ENCODE measurements at regions not wholly inside any gene's neighbourhood (a gene's known extent, or its start where the extent isn't known, plus 50 kb on each side); places are given as distances from the start of the nearest gene placed in this dataset.

DNA sequence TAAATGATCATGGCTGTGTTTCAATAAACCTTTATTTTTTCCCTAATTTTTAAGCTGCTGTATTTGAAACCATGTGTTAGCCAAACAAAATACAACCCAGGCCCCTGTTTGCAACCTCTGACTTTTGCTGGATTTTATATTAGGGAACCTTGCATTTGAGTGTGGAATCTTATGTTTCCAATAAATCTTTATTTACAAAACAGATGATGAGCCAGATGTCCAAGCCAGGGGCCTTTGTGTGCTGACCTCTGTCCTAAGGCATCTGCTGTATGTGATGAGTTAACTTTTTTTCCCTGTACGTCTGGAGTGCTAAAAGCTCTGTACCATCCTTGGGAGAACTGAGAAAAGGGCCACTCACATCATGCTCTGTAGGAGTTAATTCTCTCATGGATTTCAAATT lies 162.9 kb downstream of the TRIB2 start:
- no peak overlapping the region for H3K4me3 ChIP-seq (ENCODE audit: low read depth, low read length)
- ChIA-PET CTCF (no interaction called here), POLR2A (no interaction called here)
- H3K36me3 ChIP-seq (ENCODE audit: control insufficient read depth in 2 of 2, insufficient read depth in 1 of 2, low read length in 2 of 2): no peaks in the 10 kb centered on the region
- no peaks in the 10 kb centered on the region for H3K4me1 ChIP-seq (ENCODE audit: control insufficient read depth, insufficient read depth, low read length)
- no peak overlapping the region for H3K27ac ChIP-seq (ENCODE audit: extremely low read depth, low read depth, low read length)
- no peak for TF ChIP-seq ZBTB1 (tag by site-specific recombination; IDR thresholded peaks at IDR 0.05)
- TF ChIP-seq, protein P1, sequence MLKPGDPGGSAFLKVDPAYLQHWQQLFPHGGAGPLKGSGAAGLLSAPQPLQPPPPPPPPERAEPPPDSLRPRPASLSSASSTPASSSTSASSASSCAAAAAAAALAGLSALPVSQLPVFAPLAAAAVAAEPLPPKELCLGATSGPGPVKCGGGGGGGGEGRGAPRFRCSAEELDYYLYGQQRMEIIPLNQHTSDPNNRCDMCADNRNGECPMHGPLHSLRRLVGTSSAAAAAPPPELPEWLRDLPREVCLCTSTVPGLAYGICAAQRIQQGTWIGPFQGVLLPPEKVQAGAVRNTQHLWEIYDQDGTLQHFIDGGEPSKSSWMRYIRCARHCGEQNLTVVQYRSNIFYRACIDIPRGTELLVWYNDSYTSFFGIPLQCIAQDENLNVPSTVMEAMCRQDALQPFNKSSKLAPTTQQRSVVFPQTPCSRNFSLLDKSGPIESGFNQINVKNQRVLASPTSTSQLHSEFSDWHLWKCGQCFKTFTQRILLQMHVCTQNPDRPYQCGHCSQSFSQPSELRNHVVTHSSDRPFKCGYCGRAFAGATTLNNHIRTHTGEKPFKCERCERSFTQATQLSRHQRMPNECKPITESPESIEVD (tag by site-specific recombination; IDR thresholded peaks at IDR 0.05): no peak
- TF ChIP-seq KLF16 (tag by site-specific recombination; IDR thresholded peaks at IDR 0.05): no peak
- no peak for TF ChIP-seq SCRT1 (tag by site-specific recombination; IDR thresholded peaks at IDR 0.05; ENCODE audit: borderline replicate concordance)
- TF ChIP-seq, protein P2, sequence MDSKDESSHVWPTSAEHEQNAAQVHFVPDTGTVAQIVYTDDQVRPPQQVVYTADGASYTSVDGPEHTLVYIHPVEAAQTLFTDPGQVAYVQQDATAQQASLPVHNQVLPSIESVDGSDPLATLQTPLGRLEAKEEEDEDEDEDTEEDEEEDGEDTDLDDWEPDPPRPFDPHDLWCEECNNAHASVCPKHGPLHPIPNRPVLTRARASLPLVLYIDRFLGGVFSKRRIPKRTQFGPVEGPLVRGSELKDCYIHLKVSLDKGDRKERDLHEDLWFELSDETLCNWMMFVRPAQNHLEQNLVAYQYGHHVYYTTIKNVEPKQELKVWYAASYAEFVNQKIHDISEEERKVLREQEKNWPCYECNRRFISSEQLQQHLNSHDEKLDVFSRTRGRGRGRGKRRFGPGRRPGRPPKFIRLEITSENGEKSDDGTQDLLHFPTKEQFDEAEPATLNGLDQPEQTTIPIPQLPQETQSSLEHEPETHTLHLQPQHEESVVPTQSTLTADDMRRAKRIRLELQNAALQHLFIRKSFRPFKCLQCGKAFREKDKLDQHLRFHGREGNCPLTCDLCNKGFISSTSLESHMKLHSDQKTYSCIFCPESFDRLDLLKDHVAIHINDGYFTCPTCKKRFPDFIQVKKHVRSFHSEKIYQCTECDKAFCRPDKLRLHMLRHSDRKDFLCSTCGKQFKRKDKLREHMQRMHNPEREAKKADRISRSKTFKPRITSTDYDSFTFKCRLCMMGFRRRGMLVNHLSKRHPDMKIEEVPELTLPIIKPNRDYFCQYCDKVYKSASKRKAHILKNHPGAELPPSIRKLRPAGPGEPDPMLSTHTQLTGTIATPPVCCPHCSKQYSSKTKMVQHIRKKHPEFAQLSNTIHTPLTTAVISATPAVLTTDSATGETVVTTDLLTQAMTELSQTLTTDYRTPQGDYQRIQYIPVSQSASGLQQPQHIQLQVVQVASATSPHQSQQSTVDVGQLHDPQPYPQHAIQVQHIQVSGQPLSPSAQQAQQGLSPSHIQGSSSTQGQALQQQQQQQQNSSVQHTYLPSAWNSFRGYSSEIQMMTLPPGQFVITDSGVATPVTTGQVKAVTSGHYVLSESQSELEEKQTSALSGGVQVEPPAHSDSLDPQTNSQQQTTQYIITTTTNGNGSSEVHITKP (tag by site-specific recombination; IDR thresholded peaks at IDR 0.05): no peak
- TF ChIP-seq ZNF747 (tag by site-specific recombination; IDR thresholded peaks at IDR 0.05): no peak
- TF ChIP-seq ZNF433 (tag by site-specific recombination; IDR thresholded peaks at IDR 0.05; ENCODE audit: low read depth): no peak
- TF ChIP-seq, protein P3, sequence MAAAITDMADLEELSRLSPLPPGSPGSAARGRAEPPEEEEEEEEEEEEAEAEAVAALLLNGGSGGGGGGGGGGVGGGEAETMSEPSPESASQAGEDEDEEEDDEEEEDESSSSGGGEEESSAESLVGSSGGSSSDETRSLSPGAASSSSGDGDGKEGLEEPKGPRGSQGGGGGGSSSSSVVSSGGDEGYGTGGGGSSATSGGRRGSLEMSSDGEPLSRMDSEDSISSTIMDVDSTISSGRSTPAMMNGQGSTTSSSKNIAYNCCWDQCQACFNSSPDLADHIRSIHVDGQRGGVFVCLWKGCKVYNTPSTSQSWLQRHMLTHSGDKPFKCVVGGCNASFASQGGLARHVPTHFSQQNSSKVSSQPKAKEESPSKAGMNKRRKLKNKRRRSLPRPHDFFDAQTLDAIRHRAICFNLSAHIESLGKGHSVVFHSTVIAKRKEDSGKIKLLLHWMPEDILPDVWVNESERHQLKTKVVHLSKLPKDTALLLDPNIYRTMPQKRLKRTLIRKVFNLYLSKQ (tag by site-specific recombination; IDR thresholded peaks at IDR 0.05; ENCODE audit: borderline replicate concordance): no peak
- TF ChIP-seq ZNF548 (tag by site-specific recombination; IDR thresholded peaks at IDR 0.05): no peak
- TF ChIP-seq ZNF335 (tag by site-specific recombination; conservative IDR thresholded peaks at IDR 0.05): no peak
- TF ChIP-seq ZNF248 (tag by site-specific recombination; IDR thresholded peaks at IDR 0.05): no peak
- no peak for TF ChIP-seq ZNF664 (tag by site-specific recombination; IDR thresholded peaks at IDR 0.05)
- no peaks in the 10 kb centered on the region for H3K9me3 ChIP-seq (ENCODE audit: control insufficient read depth, insufficient read depth, low read depth, low read length)

DNA sequence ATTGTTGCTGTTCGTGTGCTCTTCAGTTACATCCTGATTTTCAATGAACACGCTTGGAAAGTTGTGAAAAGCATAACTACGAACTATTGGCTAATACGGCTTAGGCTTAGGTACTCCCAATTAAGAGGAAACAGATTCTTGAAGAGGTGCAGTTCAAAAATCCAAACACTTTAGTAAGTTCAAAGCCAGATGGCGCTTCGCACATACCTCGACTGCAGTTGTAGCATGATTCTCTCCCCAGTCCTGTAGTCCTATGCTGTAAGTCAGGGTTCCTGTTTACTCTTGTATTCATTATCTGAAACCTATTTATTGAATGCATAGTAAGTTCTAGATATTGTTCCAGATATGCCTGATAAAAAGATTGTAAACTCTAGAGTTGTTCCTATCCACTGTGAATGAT lies 165.2 kb downstream of the TRIB2 start:
- no peak overlapping the region for H3K4me3 ChIP-seq (ENCODE audit: low read depth, low read length)
- ChIA-PET POLR2A (no interaction called here), CTCF (interaction anchor here (0.8 to 1.1 kb wide), 2 partner anchors 110 to 126 kb away, joined by 3 to 5 read pairs; no protein-coding TSS in a partner anchor)
- H3K36me3 ChIP-seq (ENCODE audit: control insufficient read depth in 2 of 2, insufficient read depth in 1 of 2, low read length in 2 of 2): no peaks in the 10 kb centered on the region
- no peak for TF ChIP-seq ZNF571 (tag by site-specific recombination; IDR thresholded peaks at IDR 0.05)
- no peak for TF ChIP-seq KLF1 (tag by site-specific recombination; IDR thresholded peaks at IDR 0.05)
- TF ChIP-seq ZNF350 (tag by site-specific recombination; IDR thresholded peaks at IDR 0.05): no peak
- TF ChIP-seq ZSCAN23 (tag by site-specific recombination; IDR thresholded peaks at IDR 0.05): no peak
- TF ChIP-seq ZNF776 (tag by site-specific recombination; IDR thresholded peaks at IDR 0.05; ENCODE audit: borderline replicate concordance): no peak
- TF ChIP-seq ZNF138 (tag by site-specific recombination; IDR thresholded peaks at IDR 0.05; ENCODE audit: borderline replicate concordance): no peak
- H3K4me1 ChIP-seq (ENCODE audit: control insufficient read depth, insufficient read depth, low read length): no peaks in the 10 kb centered on the region
- no peaks in the 10 kb centered on the region for H3K9me3 ChIP-seq (ENCODE audit: control insufficient read depth, insufficient read depth, low read depth, low read length)
- H3K27ac ChIP-seq (ENCODE audit: extremely low read depth, low read depth, low read length): no peak overlapping the region
